ENCODE measurements at regions not wholly inside any gene's neighbourhood (a gene's known extent, or its start where the extent isn't known, plus 50 kb on each side); places are given as distances from the start of the nearest gene placed in this dataset.

DNA sequence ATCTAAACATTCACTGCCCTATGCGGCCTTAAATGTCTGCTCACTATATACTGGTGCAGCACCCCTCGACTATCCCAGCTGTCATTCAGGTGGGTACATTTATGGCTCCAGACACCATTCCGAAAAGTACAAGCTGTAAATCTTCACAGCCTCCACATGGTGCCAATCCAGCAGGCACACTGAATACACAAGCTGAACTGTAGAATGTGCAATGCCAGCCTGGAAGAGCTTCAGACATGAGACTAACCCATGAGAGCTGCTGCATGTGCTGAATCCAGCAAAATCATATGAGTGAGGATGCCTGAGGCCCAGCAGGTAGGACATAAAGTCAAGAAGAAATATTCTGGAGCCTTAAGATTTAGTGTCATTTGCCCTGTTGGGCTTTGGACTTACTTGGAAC is 483.8 kb upstream of the GRIA1 start:
- Mint-ChIP-seq H3K27ac (no peak overlapping the region), H3K4me1 (no peaks in the 10 kb centered on the region), H3K9me3 (peaks cover 25% of the 10 kb centered on the region), H3K27me3 (ENCODE audit: low read depth, poor library complexity) (no peaks in the 10 kb centered on the region), H3K36me3 (ENCODE audit: low read depth) (no peaks in the 10 kb centered on the region), H3K4me3 (no peak overlapping the region)
- TF ChIP-seq, protein P1, sequence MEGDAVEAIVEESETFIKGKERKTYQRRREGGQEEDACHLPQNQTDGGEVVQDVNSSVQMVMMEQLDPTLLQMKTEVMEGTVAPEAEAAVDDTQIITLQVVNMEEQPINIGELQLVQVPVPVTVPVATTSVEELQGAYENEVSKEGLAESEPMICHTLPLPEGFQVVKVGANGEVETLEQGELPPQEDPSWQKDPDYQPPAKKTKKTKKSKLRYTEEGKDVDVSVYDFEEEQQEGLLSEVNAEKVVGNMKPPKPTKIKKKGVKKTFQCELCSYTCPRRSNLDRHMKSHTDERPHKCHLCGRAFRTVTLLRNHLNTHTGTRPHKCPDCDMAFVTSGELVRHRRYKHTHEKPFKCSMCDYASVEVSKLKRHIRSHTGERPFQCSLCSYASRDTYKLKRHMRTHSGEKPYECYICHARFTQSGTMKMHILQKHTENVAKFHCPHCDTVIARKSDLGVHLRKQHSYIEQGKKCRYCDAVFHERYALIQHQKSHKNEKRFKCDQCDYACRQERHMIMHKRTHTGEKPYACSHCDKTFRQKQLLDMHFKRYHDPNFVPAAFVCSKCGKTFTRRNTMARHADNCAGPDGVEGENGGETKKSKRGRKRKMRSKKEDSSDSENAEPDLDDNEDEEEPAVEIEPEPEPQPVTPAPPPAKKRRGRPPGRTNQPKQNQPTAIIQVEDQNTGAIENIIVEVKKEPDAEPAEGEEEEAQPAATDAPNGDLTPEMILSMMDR (IDR thresholded peaks at IDR 0.05) = no peak
- no peak for DNase-seq

DNA sequence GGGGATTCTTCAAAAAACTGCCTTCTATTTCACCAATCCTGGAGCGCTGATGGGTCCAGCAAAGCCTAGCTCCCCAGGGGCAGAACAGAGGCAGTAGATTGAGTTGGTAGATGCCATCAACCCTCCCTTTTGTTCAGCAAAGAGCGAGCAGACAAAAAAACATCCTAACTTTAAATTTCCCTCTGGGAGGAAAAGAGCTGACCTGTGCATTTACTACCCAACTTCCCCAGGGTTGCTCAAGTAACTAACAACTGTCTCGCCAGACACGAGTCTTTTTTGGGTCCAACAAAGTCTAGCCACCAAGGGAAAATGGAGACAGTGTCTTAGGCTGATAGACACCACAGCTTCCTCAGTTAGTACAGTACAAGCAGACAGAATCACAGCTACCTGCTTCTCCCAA is 476.3 kb upstream of the GRIA1 start:
- DNase-seq = no peak
- no peaks in the 10 kb centered on the region for H3K36me3 Mint-ChIP-seq (ENCODE audit: low read depth)
- TF ChIP-seq, protein P1 (IDR thresholded peaks at IDR 0.05) = no peak
- H3K27me3 Mint-ChIP-seq (ENCODE audit: low read depth, poor library complexity) = peaks cover 11% of the 10 kb centered on the region
- no peak overlapping the region for H3K4me3 Mint-ChIP-seq
- H3K4me1 Mint-ChIP-seq = no peaks in the 10 kb centered on the region
- H3K27ac Mint-ChIP-seq = no peak overlapping the region
- peaks cover 37% of the 10 kb centered on the region for H3K9me3 Mint-ChIP-seq

DNA sequence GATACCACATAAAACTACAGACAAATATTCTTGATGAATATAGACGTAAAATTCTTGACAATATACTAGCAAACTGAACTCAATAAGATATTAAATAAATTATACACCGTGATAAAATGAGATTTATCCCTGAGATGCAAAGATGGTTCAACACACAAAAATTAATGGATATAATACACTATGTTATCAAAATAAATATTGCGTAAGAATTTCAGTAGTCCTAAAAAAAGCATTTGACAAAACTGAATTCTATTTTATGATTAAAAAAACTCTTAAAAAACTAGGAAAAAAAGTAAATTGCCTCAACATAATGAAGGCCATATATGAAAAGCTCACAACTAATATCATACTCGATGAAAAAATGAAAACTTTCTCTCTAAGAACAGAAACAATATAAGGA is 472.3 kb upstream of the GRIA1 start:
- TF ChIP-seq, protein P1 (IDR thresholded peaks at IDR 0.05) = no peak
- Mint-ChIP-seq H3K36me3 (ENCODE audit: low read depth) (no peaks in the 10 kb centered on the region), H3K4me1 (no peaks in the 10 kb centered on the region), H3K4me3 (no peak overlapping the region), H3K9me3 (peaks cover 71% of the 10 kb centered on the region), H3K27ac (no peak overlapping the region), H3K27me3 (ENCODE audit: low read depth, poor library complexity) (peaks cover 11% of the 10 kb centered on the region)
- DNase-seq = no peak

DNA sequence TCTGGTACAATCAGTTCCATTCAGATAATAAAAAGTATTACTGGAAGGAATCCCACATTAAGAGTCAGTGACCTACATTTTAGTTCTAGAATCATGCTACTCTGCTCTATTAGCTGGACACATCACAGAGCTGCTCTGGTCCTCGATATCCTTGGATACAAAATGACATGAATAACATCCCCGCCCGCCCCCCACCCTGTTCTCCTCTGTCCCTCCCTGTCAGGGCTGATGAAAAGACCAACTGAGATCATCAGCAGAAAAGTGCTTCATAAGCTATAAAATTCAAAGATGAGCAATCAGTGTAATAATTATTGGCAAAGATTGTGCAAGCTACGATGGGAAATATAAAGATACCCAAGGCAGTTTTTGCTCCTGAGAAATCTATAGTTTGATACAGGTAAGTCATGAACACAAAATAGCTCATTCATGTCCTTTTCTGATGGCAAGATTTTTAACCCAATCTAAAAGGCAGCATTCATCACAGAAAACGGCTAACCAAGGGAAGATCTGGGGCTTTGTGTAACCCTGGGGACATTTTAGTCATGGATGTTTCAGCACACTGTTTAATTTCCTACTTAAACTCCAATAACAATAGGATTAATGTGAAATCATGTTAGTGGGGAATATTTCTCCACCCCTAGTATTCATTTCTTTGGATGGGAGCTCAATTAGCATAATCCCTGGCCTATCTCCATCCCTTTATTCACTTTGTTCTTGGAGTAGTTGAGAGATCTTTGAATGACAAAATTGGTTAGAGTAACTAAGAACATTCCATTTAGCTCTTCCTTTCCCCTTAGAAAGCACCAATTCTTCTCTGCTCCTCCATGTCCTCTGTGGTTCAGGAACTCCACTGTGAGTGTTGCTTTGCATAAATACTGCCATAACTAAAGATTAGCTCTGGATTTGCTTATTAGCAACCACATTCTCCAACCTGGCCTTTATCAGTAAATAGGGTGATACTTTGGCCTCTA is 459.4 kb upstream of the GRIA1 start:
- H3K27me3 Mint-ChIP-seq (ENCODE audit: low read depth, poor library complexity) = no peaks in the 10 kb centered on the region
- no peak for DNase-seq
- no peaks in the 10 kb centered on the region for H3K36me3 Mint-ChIP-seq (ENCODE audit: low read depth)
- H3K27ac Mint-ChIP-seq = no peak overlapping the region
- peaks cover 7% of the 10 kb centered on the region for H3K9me3 Mint-ChIP-seq
- TF ChIP-seq, protein P1 (IDR thresholded peaks at IDR 0.05) = no peak
- H3K4me1 Mint-ChIP-seq = no peaks in the 10 kb centered on the region
- H3K4me3 Mint-ChIP-seq = no peak overlapping the region

DNA sequence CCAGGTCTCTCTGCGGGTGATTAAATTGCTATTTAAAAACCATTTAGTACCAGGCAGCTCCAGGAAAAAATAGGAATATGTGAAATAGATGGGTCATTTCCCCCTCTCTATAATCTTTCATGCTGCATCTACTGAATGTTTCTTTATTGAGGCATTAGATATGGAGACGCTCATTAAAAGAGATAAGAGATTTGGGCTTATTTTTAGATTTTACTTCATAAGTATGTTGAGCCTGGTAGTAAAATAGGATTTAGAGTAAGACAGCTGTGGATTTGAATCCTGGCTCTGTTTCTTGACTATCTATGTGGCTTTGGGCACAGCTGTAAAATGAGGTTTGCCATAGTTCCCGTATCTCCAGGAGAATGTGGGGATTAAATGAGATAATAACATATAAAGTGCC is 451.0 kb upstream of the GRIA1 start:
- peaks cover 6% of the 10 kb centered on the region for H3K27me3 Mint-ChIP-seq (ENCODE audit: low read depth, poor library complexity)
- TF ChIP-seq, protein P1 (IDR thresholded peaks at IDR 0.05) = no peak
- H3K4me1 Mint-ChIP-seq = no peaks in the 10 kb centered on the region
- no peaks in the 10 kb centered on the region for H3K36me3 Mint-ChIP-seq (ENCODE audit: low read depth)
- no peak overlapping the region for H3K4me3 Mint-ChIP-seq
- no peak for DNase-seq
- H3K9me3 Mint-ChIP-seq = no peaks in the 10 kb centered on the region
- H3K27ac Mint-ChIP-seq = no peak overlapping the region

DNA sequence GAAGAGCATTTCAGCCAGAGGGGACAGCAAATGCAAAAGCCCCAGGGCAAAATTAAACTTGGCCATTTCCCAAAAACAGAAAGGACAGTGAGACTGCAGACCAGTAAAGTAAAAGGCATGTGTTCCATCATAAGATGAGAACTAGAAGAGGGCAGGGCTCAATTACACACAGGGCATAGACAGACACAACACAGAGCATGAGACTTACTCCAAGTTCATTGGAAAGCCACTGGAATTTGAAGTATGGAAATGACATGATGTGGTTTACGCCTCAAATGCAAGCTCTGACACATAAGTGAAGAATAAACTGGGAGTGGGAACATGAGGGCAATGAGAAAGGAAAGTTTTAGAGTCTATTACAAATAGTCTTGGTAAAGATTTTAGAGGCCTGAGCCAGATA is 446.6 kb upstream of the GRIA1 start:
- TF ChIP-seq, protein P1 (IDR thresholded peaks at IDR 0.05) = no peak
- Mint-ChIP-seq H3K36me3 (ENCODE audit: low read depth) (no peaks in the 10 kb centered on the region), H3K27me3 (ENCODE audit: low read depth, poor library complexity) (peaks cover 10% of the 10 kb centered on the region), H3K9me3 (peaks cover 3% of the 10 kb centered on the region), H3K4me1 (no peaks in the 10 kb centered on the region), H3K27ac (no peak overlapping the region), H3K4me3 (no peak overlapping the region)
- DNase-seq = no peak

All from nephron progenitor cell (in vitro differentiated cells).